K562 (cell line): ENCODE measurements at regions not wholly inside any gene's neighbourhood (a gene's known extent, or its start where the extent isn't known, plus 50 kb on each side); places are given as distances from the start of the nearest gene placed in this dataset.

ENCODE experiments used
- ATAC-seq: fragments of 200-7000 bp; cut with Tn5 transposase; 3 replicates; pipeline ENCODE4 v1.9.1; 2020; ENCODE audit warnings: moderate library complexity
- BruUV-seq: library from RNA; stranded (reverse); fragments of 400-500 nt; replicated peaks from 2 replicates; lab custom pipeline; 2021; lab: Mats Ljungman, UMichigan
- CTCF ChIA-PET: fragments of 300-600 bp; formaldehyde crosslinking; extraction: SDS; loops from one replicate; lab custom pipeline; 2021; ENCODE audit warnings: low intra/inter-chr PET ratio; lab: Yijun Ruan, JAX
- POLR2A ChIA-PET: fragments of 300-600, 350-650 bp; sonication (Branson Sonifier 250); formaldehyde crosslinking; extraction: SDS; loops from one replicate; lab custom pipeline; 2021; ENCODE audit warnings: antibody characterized with exemption, inconsistent platforms; lab: Yijun Ruan, JAX
- DNase-seq, 4 experiments: peaks; one replicate each; pipeline versions ENCODE4 v3.0.0 to v3.0.0-alpha.2; 2011 to 2018; ENCODE audit warnings: low spot score in 3 of 4, mixed read lengths in 3 of 4; ENCODE audit errors: extremely low read depth in 1 of 4
- FAIRE-seq: peaks from 2 replicates; lab custom pipeline; 2011; peaks lifted over from hg19 to GRCh38; lab: Jason Lieb, UNC
- H2AFZ ChIP-seq: 2 replicates; pipeline ENCODE4 v1.6.0; 2011; ENCODE audit warnings: low read depth, low read length, control low read depth, inconsistent platforms
- H3K27ac ChIP-seq: fragments of 200-600 bp; 3 replicates; pipeline ENCODE4 v1.8.0; 2011; ENCODE audit warnings: low read depth, mild to moderate bottlenecking, control low read depth, inconsistent platforms, low read length, moderate library complexity, mixed read lengths; ENCODE audit errors: extremely low read depth
- H3K27me3 ChIP-seq, 2 experiments: fragments of 300-600 bp in 1 of 2; 2 replicates in 1 of 2; 3 replicates in 1 of 2; pipeline versions ENCODE4 v1.6.0 to v1.8.0; 2011; ENCODE audit warnings: inconsistent platforms in 2 of 2, low read length in 2 of 2, mild to moderate bottlenecking in 1 of 2, mixed read lengths in 1 of 2, moderate library complexity in 1 of 2; ENCODE audit not compliant: control insufficient read depth in 2 of 2, insufficient read depth in 2 of 2
- H3K36me3 ChIP-seq: fragments of 300-600 bp; 3 replicates; pipeline ENCODE4 v1.8.0; 2011; ENCODE audit warnings: mild to moderate bottlenecking, low read length, inconsistent platforms; ENCODE audit not compliant: control insufficient read depth, insufficient read depth
- H3K4me1 ChIP-seq, 2 experiments: fragments of 200-600 bp in 1 of 2; replicated peaks in 1 of 2; 2 replicates in 1 of 2; 3 replicates in 1 of 2; pipeline versions ENCODE4 v1.5.1 to v1.8.0; 2011; ENCODE audit warnings: inconsistent platforms in 2 of 2, low read length in 2 of 2, mild to moderate bottlenecking in 1 of 2, mixed read lengths in 1 of 2, moderate library complexity in 1 of 2; ENCODE audit not compliant: control insufficient read depth in 2 of 2, insufficient read depth in 2 of 2
- H3K4me2 ChIP-seq: 2 replicates; pipeline ENCODE4 v1.6.1; 2011; ENCODE audit warnings: low read length, control low read depth, inconsistent platforms, mixed read lengths; ENCODE audit not compliant: insufficient read depth
- H3K4me3 ChIP-seq: fragments of 200-600 bp; sonication (generic), shearing (Covaris generic); 2 replicates; pipeline ENCODE4 v1.5.1; 2016; ENCODE audit warnings: control low read depth, inconsistent platforms
- H3K79me2 ChIP-seq: fragments of 200-600 bp; 3 replicates; pipeline ENCODE4 v1.8.0; 2011; ENCODE audit warnings: low read length, inconsistent platforms; ENCODE audit not compliant: control insufficient read depth, insufficient read depth
- H3K9ac ChIP-seq, 2 experiments: 2 replicates each; pipeline versions ENCODE4 v1.6.0 to v1.6.1; 2011; ENCODE audit warnings: low read depth in 2 of 2, low read length in 2 of 2, control low read depth in 1 of 2, inconsistent platforms in 1 of 2, mild to moderate bottlenecking in 1 of 2, mixed read lengths in 1 of 2; ENCODE audit not compliant: insufficient read depth in 1 of 2
- H3K9me1 ChIP-seq: one replicate; pipeline ENCODE4 v1.6.0; 2011; ENCODE audit warnings: inconsistent platforms, mild to moderate bottlenecking, low read length, moderate library complexity; ENCODE audit not compliant: control insufficient read depth, insufficient read depth
- H3K9me3 ChIP-seq: replicated peaks from 2 replicates; pipeline ENCODE4 v1.5.1; 2011; ENCODE audit warnings: low read depth, low read length, inconsistent platforms; ENCODE audit not compliant: control insufficient read depth, insufficient read depth
- H4K20me1 ChIP-seq: replicated peaks from 2 replicates; pipeline ENCODE4 v1.6.1; 2011; ENCODE audit warnings: low read length, inconsistent platforms, mixed read lengths; ENCODE audit not compliant: control insufficient read depth, insufficient read depth
- IRF9 ChIP-seq: fragments of 450-650 bp; IDR thresholded peaks from 2 replicates; pipeline ENCODE4 v1.6.1; 2016; ENCODE audit warnings: missing biosample characterization, missing genetic modification characterization
- RBM25 ChIP-seq: fragments of 200-400 bp; formaldehyde crosslinking; IDR thresholded peaks from 2 replicates; pipeline ENCODE4 v1.6.1; 2018; ENCODE audit warnings: low read length, low read depth, moderate library complexity; ENCODE audit not compliant: severe bottlenecking
- TAF7 ChIP-seq: fragments of 450-650 bp; IDR thresholded peaks from 2 replicates; pipeline ENCODE4 v1.6.1; 2016; ENCODE audit warnings: missing genetic modification characterization, missing compliant biosample characterization
- ZNF398 ChIP-seq: fragments of 250-450 bp; sonication (Bioruptor Pico); IDR thresholded peaks from 2 replicates; pipeline ENCODE4 v1.8.0; 2021; ENCODE audit warnings: moderate library complexity, mild to moderate bottlenecking, inconsistent platforms
- ZNF57 ChIP-seq: fragments of 450-650 bp; formaldehyde crosslinking; IDR thresholded peaks from 2 replicates; pipeline ENCODE4 v1.4.0; 2020; ENCODE audit warnings: mild to moderate bottlenecking, moderate library complexity
- ZNF644 ChIP-seq: fragments of 200-800 bp; sonication (Bioruptor generic); IDR thresholded peaks from 2 replicates; pipeline ENCODE4 v1.6.1; 2016; ENCODE audit warnings: low read depth, missing genetic modification characterization, missing compliant biosample characterization
- WGBS: fragments of 100-300 bp; shearing (Covaris generic); methylation state at CpG from one replicate; pipeline ENCODE4 v1.1.6; 2016; ENCODE audit warnings: low coverage, mixed read lengths; ENCODE audit not compliant: insufficient coverage; ENCODE audit errors: missing lambda C conversion rate; 5-methylcytosine and 5-hydroxymethylcytosine counted together
- in situ Hi-C: fragments of 300-500 bp; cut with MboI; formaldehyde crosslinking; loops from 4 replicates; pipeline ENCODE4 v1.15.0; 2018; ENCODE audit warnings: inconsistent platforms, mixed read lengths
- intact Hi-C: fragments of 100-400 bp; cut with micrococcal nuclease; formaldehyde crosslinking; loops from 2 replicates; pipeline ENCODE4 v1.14.2; 2022

GRCh38 chr4:29047341-29048041, 1672.7 kb upstream of the PCDH7 start:
- DNase-seq (no peak), ATAC-seq (no peak), FAIRE-seq (no peak)
- H3K79me2 ChIP-seq, result no peaks in the 10 kb centered on the region
- H3K27me3 ChIP-seq, result no peaks in the 10 kb centered on the region
- H4K20me1 ChIP-seq, result no peaks in the 10 kb centered on the region
- H3K4me2 ChIP-seq, result no peak overlapping the region
- H3K27ac ChIP-seq, result no peak overlapping the region
- H2AFZ ChIP-seq, result no peak overlapping the region
- intact Hi-C loops, result no loop called here
- TF ChIP-seq IRF9 (no peak), TAF7 (tag) (no peak), RBM25 (no peak), ZNF644 (tag) (no peak), ZNF398 (CRISPR knock-in tag) (no peak), ZNF57 (CRISPR knock-in tag) (no peak)
- ChIA-PET CTCF (no interaction called here), POLR2A (no interaction called here)
- H3K4me1 ChIP-seq, result no peaks in the 10 kb centered on the region
- WGBS, result 2% methylated on average over 22 of the region's 28 CpGs
- H3K36me3 ChIP-seq, result no peaks in the 10 kb centered on the region
- no peak overlapping the region for H3K4me3 ChIP-seq
- no peak overlapping the region for H3K9ac ChIP-seq
- no peaks in the 10 kb centered on the region for H3K9me3 ChIP-seq
- in situ Hi-C loops, result no loop called here
- no TSS peak for BruUV-seq
- H3K9me1 ChIP-seq, result no peaks in the 10 kb centered on the region
